HL-60 (cell line): ENCODE measurements at regions not wholly inside any gene's neighbourhood (a gene's known extent, or its start where the extent isn't known, plus 50 kb on each side); places are given as distances from the start of the nearest gene placed in this dataset.

Experiments used
- CTCF ChIP-seq: IDR thresholded peaks from one replicate; pipeline ENCODE4 v1.5.1; 2011; ENCODE audit warnings: low read length, control low read depth, inconsistent platforms; ENCODE audit not compliant: insufficient read depth
- POLR2AphosphoS5 ChIP-seq: IDR thresholded peaks from 2 replicates; pipeline ENCODE4 v1.6.1; 2012; ENCODE audit warnings: low read depth

DNA sequence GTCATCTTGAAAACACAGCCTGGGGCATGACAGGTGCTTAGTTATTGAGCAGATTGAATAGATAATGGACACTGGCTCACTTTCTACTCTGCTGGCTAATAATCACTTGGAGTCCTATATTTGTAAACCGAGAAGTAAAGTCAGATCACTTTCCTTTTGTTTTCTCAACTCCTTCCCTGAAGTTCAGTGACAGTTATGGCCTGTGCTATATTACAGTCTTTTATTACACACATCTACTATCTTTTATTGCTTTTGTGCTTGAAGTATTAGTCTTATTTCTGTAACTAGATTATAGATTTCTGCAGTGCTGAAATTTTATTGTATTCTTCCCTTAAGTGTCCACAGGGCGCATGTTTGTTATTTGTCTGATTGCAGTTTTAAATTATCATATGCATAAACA, 136.4 kb upstream of the TAC1 start:
- TF ChIP-seq CTCF: no peak
- TF ChIP-seq POLR2AphosphoS5: no peak
